ENCODE measurements at regions not wholly inside any gene's neighbourhood (a gene's known extent, or its start where the extent isn't known, plus 50 kb on each side); places are given as distances from the start of the nearest gene placed in this dataset.

GRCh38 chr2:6589150-6589549, 276.6 kb downstream of the CMPK2 start:
- no peak for TF ChIP-seq CTCF (conservative IDR thresholded peaks at IDR 0.05; ENCODE audit: low read depth, low read length)
- DNase-seq (ENCODE audit: low read depth), result no peak
- no peak overlapping the region for H3K4me3 ChIP-seq (ENCODE audit: low read depth, low read length)

- no peak for TF ChIP-seq CTCF (conservative IDR thresholded peaks at IDR 0.05; ENCODE audit: low read depth, low read length)
- no peak overlapping the region for H3K4me3 ChIP-seq (ENCODE audit: low read depth, low read length)
- DNase-seq (ENCODE audit: low read depth), result no peak
These were observed 275.3 kb downstream of the CMPK2 start for GRCh38 chr2:6590442-6590841.

GRCh38 chr2:6602471-6602870, 263.2 kb downstream of the CMPK2 start:
- no peak overlapping the region for H3K4me3 ChIP-seq (ENCODE audit: low read depth, low read length)
- no peak for TF ChIP-seq CTCF (conservative IDR thresholded peaks at IDR 0.05; ENCODE audit: low read depth, low read length)
- no peak for DNase-seq (ENCODE audit: low read depth)

GRCh38 chr2:6605836-6606505, 259.7 kb downstream of the CMPK2 start:
- DNase-seq (ENCODE audit: low read depth), result no peak
- TF ChIP-seq CTCF (conservative IDR thresholded peaks at IDR 0.05; ENCODE audit: low read depth, low read length), result no peak
- no peak overlapping the region for H3K4me3 ChIP-seq (ENCODE audit: low read depth, low read length)

- no peak overlapping the region for H3K4me3 ChIP-seq (ENCODE audit: low read depth, low read length)
- DNase-seq (ENCODE audit: low read depth), result no peak
- no peak for TF ChIP-seq CTCF (conservative IDR thresholded peaks at IDR 0.05; ENCODE audit: low read depth, low read length)
These were observed 247.9 kb downstream of the CMPK2 start for GRCh38 chr2:6617794-6618193.

- no peak overlapping the region for H3K4me3 ChIP-seq (ENCODE audit: low read depth, low read length)
- DNase-seq (ENCODE audit: low read depth), result no peak
- no peak for TF ChIP-seq CTCF (conservative IDR thresholded peaks at IDR 0.05; ENCODE audit: low read depth, low read length)
These were observed 247.5 kb downstream of the CMPK2 start for GRCh38 chr2:6618201-6618600.

GRCh38 chr2:6623746-6624145, 242.0 kb downstream of the CMPK2 start:
- no peak for TF ChIP-seq CTCF (conservative IDR thresholded peaks at IDR 0.05; ENCODE audit: low read depth, low read length)
- no peak overlapping the region for H3K4me3 ChIP-seq (ENCODE audit: low read depth, low read length)
- DNase-seq (ENCODE audit: low read depth), result no peak

All from choroid plexus epithelial cell (primary cell).